Adipocyte (in vitro differentiated cells): ENCODE measurements at regions not wholly inside any gene's neighbourhood (a gene's known extent, or its start where the extent isn't known, plus 50 kb on each side); places are given as distances from the start of the nearest gene placed in this dataset.

Experiments
- DNase-seq: peaks from one replicate; pipeline ENCODE4 v3.0.0-alpha.2; 2015; ENCODE audit warnings: low read depth
- H3K27me3 ChIP-seq: replicated peaks from 2 replicates; pipeline ENCODE4 v1.7.0; 2013; ENCODE audit warnings: mild to moderate bottlenecking, low read length, moderate library complexity; ENCODE audit not compliant: control insufficient read depth, insufficient read depth
- H3K36me3 ChIP-seq: 2 replicates; pipeline ENCODE4 v1.7.0; 2013; ENCODE audit warnings: low read length, mild to moderate bottlenecking, moderate library complexity; ENCODE audit not compliant: control insufficient read depth, insufficient read depth, severe bottlenecking
- H3K4me1 ChIP-seq: 2 replicates; pipeline ENCODE4 v1.7.0; 2013; ENCODE audit warnings: mild to moderate bottlenecking, low read length, moderate library complexity; ENCODE audit not compliant: control insufficient read depth, insufficient read depth
- H3K4me3 ChIP-seq: 2 replicates; pipeline ENCODE4 v1.7.0; 2013; ENCODE audit warnings: mild to moderate bottlenecking, low read length, moderate library complexity
- H3K9ac ChIP-seq: 2 replicates; pipeline ENCODE4 v1.7.0; 2013; ENCODE audit warnings: mild to moderate bottlenecking, low read length, moderate library complexity
- H3K9me3 ChIP-seq: 2 replicates; pipeline ENCODE4 v1.7.0; 2013; ENCODE audit warnings: mild to moderate bottlenecking, low read length, moderate library complexity; ENCODE audit not compliant: control insufficient read depth

- H3K4me1 ChIP-seq, result peaks cover 11% of the 10 kb centered on the region
- DNase-seq, result no peak
Observed at GRCh38 chr6:126546541-126547120, 206.7 kb downstream of the CENPW start.

DNA sequence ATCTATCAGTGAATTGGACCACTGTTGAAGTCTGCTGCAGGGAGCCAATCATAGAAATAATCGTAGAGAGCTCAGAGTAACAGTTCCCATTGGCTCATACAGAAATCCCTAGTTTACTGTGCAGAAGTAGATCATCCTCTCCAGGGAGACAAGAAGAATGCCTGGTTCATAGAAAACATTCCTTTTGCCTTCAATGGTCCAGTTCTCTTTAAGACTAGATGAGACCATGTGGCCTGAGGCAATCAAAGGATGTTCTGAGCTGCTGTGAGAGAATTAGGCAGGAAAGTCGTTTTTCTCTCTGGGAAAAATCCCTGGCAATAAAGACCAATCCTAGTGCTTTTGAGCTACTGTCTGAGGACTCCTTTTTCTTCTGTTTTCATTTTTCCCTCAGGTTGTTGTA is 208.4 kb downstream of the CENPW start:
- DNase-seq, result peak; percentile 11
- Histone ChIP-seq H3K9me3 (no peaks in the 10 kb centered on the region), H3K4me1 (peaks cover 6% of the 10 kb centered on the region), H3K4me3 (no peak overlapping the region), H3K9ac (no peak overlapping the region), H3K27me3 (no peaks in the 10 kb centered on the region), H3K36me3 (no peaks in the 10 kb centered on the region)

More at GRCh38 chr6:126546541-126547120, 206.7 kb downstream of the CENPW start:
- Histone ChIP-seq H3K36me3 (no peaks in the 10 kb centered on the region), H3K9ac (no peak overlapping the region), H3K4me3 (no peak overlapping the region), H3K27me3 (no peaks in the 10 kb centered on the region), H3K9me3 (no peaks in the 10 kb centered on the region)

- Histone ChIP-seq H3K9ac (no peak overlapping the region), H3K36me3 (no peaks in the 10 kb centered on the region), H3K4me1 (peaks cover 11% of the 10 kb centered on the region), H3K4me3 (no peak overlapping the region), H3K9me3 (no peaks in the 10 kb centered on the region), H3K27me3 (no peaks in the 10 kb centered on the region)
- no peak for DNase-seq
Observed at GRCh38 chr6:126550323-126550722, 210.4 kb downstream of the CENPW start.

DNA sequence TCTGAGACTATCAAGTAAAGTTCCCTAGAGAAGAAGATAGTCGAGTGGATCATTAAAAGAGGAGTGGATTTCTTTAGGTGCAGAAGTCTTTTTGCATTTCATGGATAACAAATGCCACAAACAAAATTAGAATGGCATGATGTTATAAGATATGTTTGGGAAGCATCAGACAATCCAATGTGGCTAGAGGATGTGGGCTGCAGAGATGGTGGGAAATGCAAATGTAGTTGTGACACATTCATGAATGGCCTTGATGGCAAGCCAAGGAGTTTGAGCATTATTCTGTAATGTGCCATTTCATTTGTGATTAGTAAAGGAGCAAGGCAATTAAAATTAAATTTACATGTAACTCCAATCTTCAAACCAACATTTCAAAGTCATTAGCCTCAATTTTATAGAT is 211.9 kb downstream of the CENPW start:
- no peaks in the 10 kb centered on the region for H3K36me3 ChIP-seq
- peaks cover 6% of the 10 kb centered on the region for H3K4me1 ChIP-seq
- H3K27me3 ChIP-seq, result no peaks in the 10 kb centered on the region
- no peaks in the 10 kb centered on the region for H3K9me3 ChIP-seq
- H3K4me3 ChIP-seq, result no peak overlapping the region
- DNase-seq, result no peak
- H3K9ac ChIP-seq, result no peak overlapping the region

GRCh38 chr6:126553854-126554253 is 213.9 kb downstream of the CENPW start:
- no peaks in the 10 kb centered on the region for H3K9me3 ChIP-seq
- peaks cover 5% of the 10 kb centered on the region for H3K4me1 ChIP-seq
- DNase-seq, result peak; percentile 12
- no peaks in the 10 kb centered on the region for H3K36me3 ChIP-seq
- no peaks in the 10 kb centered on the region for H3K27me3 ChIP-seq
- no peak overlapping the region for H3K4me3 ChIP-seq
- H3K9ac ChIP-seq, result no peak overlapping the region

DNA sequence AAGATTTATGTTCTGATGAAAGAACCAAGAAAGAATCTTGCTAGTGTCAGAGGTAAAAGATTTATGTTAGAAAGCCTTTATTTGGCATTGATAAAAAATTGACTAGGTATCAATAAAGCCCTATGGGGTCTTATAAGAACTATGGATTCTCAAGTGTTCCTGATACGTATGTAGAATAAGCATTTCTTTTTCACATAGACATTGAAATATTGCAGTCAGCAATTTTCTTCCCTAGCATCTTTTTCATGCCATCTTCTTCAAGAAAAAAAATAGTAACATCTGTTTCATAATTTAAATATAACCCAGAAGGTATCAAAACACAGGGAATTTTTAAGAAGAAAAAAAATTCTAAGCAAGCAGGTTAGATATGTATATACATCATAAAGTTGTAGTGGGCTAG is 230.6 kb downstream of the CENPW start:
- no peak for DNase-seq
- no peaks in the 10 kb centered on the region for H3K9me3 ChIP-seq
- no peak overlapping the region for H3K4me3 ChIP-seq
- no peak overlapping the region for H3K9ac ChIP-seq
- no peaks in the 10 kb centered on the region for H3K36me3 ChIP-seq
- peaks cover 3% of the 10 kb centered on the region for H3K4me1 ChIP-seq
- no peaks in the 10 kb centered on the region for H3K27me3 ChIP-seq

GRCh38 chr6:126574301-126574700 is 234.4 kb downstream of the CENPW start:
- Histone ChIP-seq H3K9me3 (no peaks in the 10 kb centered on the region), H3K4me3 (no peak overlapping the region), H3K4me1 (peaks cover 3% of the 10 kb centered on the region), H3K36me3 (no peaks in the 10 kb centered on the region), H3K9ac (no peak overlapping the region), H3K27me3 (no peaks in the 10 kb centered on the region)
- DNase-seq, result no peak

DNA sequence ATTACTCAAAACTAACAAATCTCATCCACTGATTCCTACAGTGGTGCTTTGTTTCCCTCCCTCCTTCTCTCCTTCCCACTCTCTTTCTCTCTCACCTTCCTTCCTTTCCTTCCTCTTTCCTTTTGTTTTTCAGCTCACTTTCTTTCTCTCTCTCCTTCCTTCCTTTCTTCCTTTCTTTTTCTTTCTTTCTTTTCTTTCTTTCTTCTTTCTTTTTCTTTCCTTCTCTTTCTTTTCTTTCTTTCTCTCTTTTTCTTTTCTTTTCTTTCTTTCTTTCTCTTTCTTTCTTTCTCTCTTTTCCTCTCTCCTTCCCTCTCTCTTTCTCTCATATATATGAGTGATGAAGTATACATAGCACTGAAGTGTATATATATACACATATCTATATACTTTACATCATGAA is 241.4 kb downstream of the CENPW start:
- Histone ChIP-seq H3K9ac (no peak overlapping the region), H3K4me1 (no peaks in the 10 kb centered on the region), H3K4me3 (no peak overlapping the region), H3K27me3 (no peaks in the 10 kb centered on the region), H3K9me3 (no peaks in the 10 kb centered on the region), H3K36me3 (no peaks in the 10 kb centered on the region)
- no peak for DNase-seq

DNA sequence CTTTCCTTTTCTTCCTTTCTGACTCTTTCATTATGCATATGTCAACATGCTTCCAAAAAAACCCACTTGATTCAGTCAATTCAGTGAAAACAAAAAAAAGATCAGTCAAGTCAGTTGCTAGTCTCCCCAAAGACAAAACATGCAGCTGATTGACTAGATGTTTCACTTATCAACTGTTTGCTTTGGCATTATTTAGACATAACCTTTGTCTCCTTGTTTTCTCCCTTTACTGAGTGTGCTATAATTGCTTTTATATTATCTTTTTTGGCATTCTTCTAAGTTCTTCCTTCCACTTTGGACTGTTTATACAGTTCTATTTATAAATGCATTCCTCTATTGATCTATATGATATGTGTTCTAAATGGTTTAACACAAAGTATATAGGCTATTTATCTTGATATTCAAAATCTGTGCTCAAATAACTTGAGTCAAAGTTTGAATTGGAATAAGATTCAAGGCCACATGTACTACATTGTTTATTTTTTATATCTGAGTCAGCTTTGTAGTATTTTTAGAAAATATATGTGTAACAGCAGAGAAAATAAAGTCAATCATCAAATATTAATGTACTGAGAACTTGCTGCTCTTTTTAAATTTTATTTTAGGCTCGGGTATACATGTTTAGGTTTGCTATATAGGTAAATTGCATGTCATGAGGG is 260.5 kb downstream of the CENPW start:
- no peaks in the 10 kb centered on the region for H3K27me3 ChIP-seq

GRCh38 chr6:126603410-126603809 is 263.5 kb downstream of the CENPW start:
- Histone ChIP-seq H3K9me3 (peaks cover 9% of the 10 kb centered on the region), H3K36me3 (no peaks in the 10 kb centered on the region), H3K27me3 (no peaks in the 10 kb centered on the region), H3K4me3 (no peak overlapping the region), H3K4me1 (no peaks in the 10 kb centered on the region), H3K9ac (no peak overlapping the region)
- no peak for DNase-seq

More for the DNA sequence above, 260.5 kb downstream of the CENPW start:
- no peaks in the 10 kb centered on the region for H3K4me1 ChIP-seq
- H3K36me3 ChIP-seq, result no peaks in the 10 kb centered on the region
- DNase-seq, result peak; percentile 30
- H3K4me3 ChIP-seq, result no peak overlapping the region
- H3K9ac ChIP-seq, result no peak overlapping the region
- peaks cover 7% of the 10 kb centered on the region for H3K9me3 ChIP-seq

GRCh38 chr6:126605089-126605488 is 265.2 kb downstream of the CENPW start:
- no peaks in the 10 kb centered on the region for H3K4me1 ChIP-seq
- H3K4me3 ChIP-seq, result no peak overlapping the region
- H3K27me3 ChIP-seq, result no peaks in the 10 kb centered on the region
- no peak for DNase-seq
- H3K9ac ChIP-seq, result no peak overlapping the region
- H3K9me3 ChIP-seq, result peaks cover 9% of the 10 kb centered on the region
- H3K36me3 ChIP-seq, result no peaks in the 10 kb centered on the region

DNA sequence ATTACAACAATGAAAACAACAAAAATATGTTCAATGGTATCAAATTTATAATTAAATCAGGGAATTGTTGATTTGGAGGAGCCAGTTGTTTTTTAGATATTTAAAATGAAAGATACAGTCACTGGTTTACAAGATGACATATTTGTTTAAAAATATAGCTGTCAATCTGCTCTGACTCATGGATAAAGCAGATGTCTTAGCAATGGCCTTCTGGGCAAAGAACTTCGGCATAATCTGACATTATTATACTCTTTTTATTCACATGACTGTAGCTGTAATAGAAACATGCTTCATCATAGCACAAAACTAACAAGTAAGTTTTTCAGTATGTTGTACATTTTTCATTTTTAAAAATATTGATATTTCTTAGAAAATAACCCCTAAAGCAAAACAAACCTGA is 267.4 kb downstream of the CENPW start:
- H3K4me3 ChIP-seq, result no peak overlapping the region
- DNase-seq, result no peak
- H3K27me3 ChIP-seq, result no peaks in the 10 kb centered on the region
- H3K9ac ChIP-seq, result no peak overlapping the region
- peaks cover 15% of the 10 kb centered on the region for H3K9me3 ChIP-seq
- H3K36me3 ChIP-seq, result no peaks in the 10 kb centered on the region
- H3K4me1 ChIP-seq, result no peaks in the 10 kb centered on the region
